ENCODE measurements at regions not wholly inside any gene's neighbourhood (a gene's known extent, or its start where the extent isn't known, plus 50 kb on each side); places are given as distances from the start of the nearest gene placed in this dataset.
"Not testable (repeated sequence)": the region's sequence is repeated elsewhere in the genome, so short reads cannot be mapped to it uniquely, and the experiment has no call there.

- no peak for DNase-seq (ENCODE audit: low read depth)
Measured at GRCh38 chr13:65677906-65678305, 1552.2 kb downstream of the PCDH9 start.

GRCh38 chr13:65675383-65675782 lies 1554.8 kb downstream of the PCDH9 start:
- DNase-seq (ENCODE audit: low read depth) = not testable (repeated sequence)

- no peak for DNase-seq (ENCODE audit: low read depth)
Measured at GRCh38 chr13:65670014-65670625, 1560.0 kb downstream of the PCDH9 start.

- DNase-seq (ENCODE audit: low read depth) = no peak
Measured at GRCh38 chr13:65660731-65661130, 1569.4 kb downstream of the PCDH9 start.

GRCh38 chr13:65656740-65657329 lies 1573.3 kb downstream of the PCDH9 start:
- no peak for DNase-seq (ENCODE audit: low read depth)

- DNase-seq (ENCODE audit: low read depth) = no peak
Measured at GRCh38 chr13:65653613-65654012, 1576.5 kb downstream of the PCDH9 start.

GRCh38 chr13:65650321-65650720 lies 1579.8 kb downstream of the PCDH9 start:
- DNase-seq (ENCODE audit: low read depth) = no peak

GRCh38 chr13:65642996-65643395 lies 1587.1 kb downstream of the PCDH9 start:
- DNase-seq (ENCODE audit: low read depth) = no peak

- no peak for DNase-seq (ENCODE audit: low read depth)
Measured at GRCh38 chr13:65642301-65642700, 1587.8 kb downstream of the PCDH9 start.

GRCh38 chr13:65638572-65639168 lies 1591.5 kb downstream of the PCDH9 start:
- no peak for DNase-seq (ENCODE audit: low read depth)

GRCh38 chr13:65633806-65634205 lies 1596.3 kb downstream of the PCDH9 start:
- no peak for DNase-seq (ENCODE audit: low read depth)

- no peak for DNase-seq (ENCODE audit: low read depth)
Measured at GRCh38 chr13:65631078-65631477, 1599.1 kb downstream of the PCDH9 start.

GRCh38 chr13:65629926-65630325 lies 1600.2 kb downstream of the PCDH9 start:
- no peak for DNase-seq (ENCODE audit: low read depth)

- DNase-seq (ENCODE audit: low read depth) = no peak
Measured at GRCh38 chr13:65623148-65623547, 1607.0 kb downstream of the PCDH9 start.

GRCh38 chr13:65615506-65615905 lies 1614.6 kb downstream of the PCDH9 start:
- no peak for DNase-seq (ENCODE audit: low read depth)

GRCh38 chr13:65613004-65613403 lies 1617.1 kb downstream of the PCDH9 start:
- no peak for DNase-seq (ENCODE audit: low read depth)

GRCh38 chr13:65609350-65609749 lies 1620.8 kb downstream of the PCDH9 start:
- no peak for DNase-seq (ENCODE audit: low read depth)

- no peak for DNase-seq (ENCODE audit: low read depth)
Measured at GRCh38 chr13:65606622-65607021, 1623.5 kb downstream of the PCDH9 start.

- DNase-seq (ENCODE audit: low read depth) = no peak
Measured at GRCh38 chr13:65605396-65605795, 1624.7 kb downstream of the PCDH9 start.

GRCh38 chr13:65603160-65603559 lies 1627.0 kb downstream of the PCDH9 start:
- no peak for DNase-seq (ENCODE audit: low read depth)

GRCh38 chr13:65601855-65602254 lies 1628.3 kb downstream of the PCDH9 start:
- DNase-seq (ENCODE audit: low read depth) = no peak

- no peak for DNase-seq (ENCODE audit: low read depth)
Measured at GRCh38 chr13:65600702-65601101, 1629.4 kb downstream of the PCDH9 start.
